GM10266 (cell line): ENCODE measurements at regions not wholly inside any gene's neighbourhood (a gene's known extent, or its start where the extent isn't known, plus 50 kb on each side); places are given as distances from the start of the nearest gene placed in this dataset.

Experiments used
- DNase-seq: peaks from one replicate; pipeline ENCODE4 v3.0.0; 2012; ENCODE audit errors: extremely low spot score
- CTCF ChIP-seq: IDR thresholded peaks from 2 replicates; pipeline ENCODE4 v1.5.1; 2012; ENCODE audit warnings: mild to moderate bottlenecking, low read depth; ENCODE audit not compliant: control insufficient read depth, insufficient read depth; ENCODE audit errors: missing control alignments

GRCh38 chr13:80030491-80030890 is 310.4 kb downstream of the SPRY2 start:
- no peak for DNase-seq
- TF ChIP-seq CTCF, result no peak

GRCh38 chr13:80029170-80029569 is 311.8 kb downstream of the SPRY2 start:
- TF ChIP-seq CTCF, result no peak
- no peak for DNase-seq

- TF ChIP-seq CTCF, result no peak
- DNase-seq, result no peak
These were observed 318.8 kb downstream of the SPRY2 start for GRCh38 chr13:80022146-80022545.

GRCh38 chr13:80012251-80012650 is 328.7 kb downstream of the SPRY2 start:
- TF ChIP-seq CTCF, result no peak
- DNase-seq, result no peak

GRCh38 chr13:80011448-80012212 is 329.3 kb downstream of the SPRY2 start:
- DNase-seq, result no peak
- TF ChIP-seq CTCF, result no peak

- DNase-seq, result no peak
- no peak for TF ChIP-seq CTCF
These were observed 330.1 kb downstream of the SPRY2 start for GRCh38 chr13:80010846-80011245.

GRCh38 chr13:80010286-80010831 is 330.6 kb downstream of the SPRY2 start:
- no peak for DNase-seq
- TF ChIP-seq CTCF, result no peak
